ENCODE measurements at regions not wholly inside any gene's neighbourhood (a gene's known extent, or its start where the extent isn't known, plus 50 kb on each side); places are given as distances from the start of the nearest gene placed in this dataset.
"Not testable (repeated sequence)": the region's sequence is repeated elsewhere in the genome, so short reads cannot be mapped to it uniquely, and the experiment has no call there.

DNA sequence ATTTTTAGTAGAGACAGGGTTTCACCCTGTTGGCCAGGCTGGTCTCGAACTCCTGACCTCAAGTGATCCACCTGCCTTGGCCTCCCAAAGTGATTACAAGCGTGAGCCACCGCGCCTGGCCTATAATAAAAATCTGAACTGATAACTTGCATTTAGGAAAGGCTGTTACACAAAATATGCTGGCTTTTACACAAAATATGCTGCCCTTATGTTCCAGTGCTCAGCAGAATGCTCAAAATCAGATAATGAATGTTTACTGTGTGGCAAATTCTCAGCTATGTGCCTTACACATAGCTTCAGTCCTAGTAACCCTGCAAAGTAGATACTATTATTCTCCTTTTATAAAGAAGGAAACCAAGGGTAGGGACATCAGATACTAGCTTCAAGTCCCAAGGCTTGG, 141.3 kb upstream of the MSX2 start:
- Histone ChIP-seq H3K4me1 (ENCODE audit: control insufficient read depth, insufficient read depth, low read length) (no peaks in the 10 kb centered on the region), H3K4me3 (ENCODE audit: low read length) (no peak overlapping the region), H3K36me3 (ENCODE audit: control insufficient read depth, insufficient read depth, low read length) (no peaks in the 10 kb centered on the region), H3K27ac (ENCODE audit: low read length) (no peak overlapping the region), H3K9me3 (replicated peaks; ENCODE audit: control insufficient read depth, low read depth, low read length) (peaks cover 2% of the 10 kb centered on the region), H3K27me3 (ENCODE audit: control insufficient read depth, insufficient read depth, low read length) (peaks cover 2% of the 10 kb centered on the region)
- WGBS (ENCODE audit: insufficient coverage), result 68% methylated on average over 4 of the region's 4 CpGs
- no peak for DNase-seq

DNA sequence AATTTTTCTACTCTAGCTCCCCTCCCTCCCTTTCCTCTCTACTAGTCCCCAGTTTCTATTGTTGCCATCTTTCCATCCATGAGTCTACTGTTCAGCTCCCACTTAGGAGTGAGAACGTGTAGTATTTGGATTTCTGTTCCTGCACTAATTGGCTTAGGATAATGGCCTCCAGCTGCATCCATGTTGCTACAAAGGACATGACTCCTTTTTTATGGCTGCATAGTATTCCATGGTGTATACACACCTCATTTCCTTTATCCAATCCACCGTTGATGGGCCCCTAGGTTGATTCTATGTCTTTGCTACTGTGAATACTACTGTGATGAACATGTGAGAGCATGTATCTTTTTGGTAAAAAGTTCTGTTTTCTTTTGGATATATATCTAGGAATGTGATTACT, 138.9 kb upstream of the MSX2 start:
- no CpG with 5 or more reads among the region's 2 CpGs for WGBS (ENCODE audit: insufficient coverage)
- H3K9me3 ChIP-seq (replicated peaks; ENCODE audit: control insufficient read depth, low read depth, low read length), result peaks cover 2% of the 10 kb centered on the region
- no peaks in the 10 kb centered on the region for H3K4me1 ChIP-seq (ENCODE audit: control insufficient read depth, insufficient read depth, low read length)
- no peak overlapping the region for H3K4me3 ChIP-seq (ENCODE audit: low read length)
- H3K27ac ChIP-seq (ENCODE audit: low read length), result no peak overlapping the region
- no peaks in the 10 kb centered on the region for H3K36me3 ChIP-seq (ENCODE audit: control insufficient read depth, insufficient read depth, low read length)
- H3K27me3 ChIP-seq (ENCODE audit: control insufficient read depth, insufficient read depth, low read length), result peaks cover 12% of the 10 kb centered on the region
- no peak for DNase-seq

DNA sequence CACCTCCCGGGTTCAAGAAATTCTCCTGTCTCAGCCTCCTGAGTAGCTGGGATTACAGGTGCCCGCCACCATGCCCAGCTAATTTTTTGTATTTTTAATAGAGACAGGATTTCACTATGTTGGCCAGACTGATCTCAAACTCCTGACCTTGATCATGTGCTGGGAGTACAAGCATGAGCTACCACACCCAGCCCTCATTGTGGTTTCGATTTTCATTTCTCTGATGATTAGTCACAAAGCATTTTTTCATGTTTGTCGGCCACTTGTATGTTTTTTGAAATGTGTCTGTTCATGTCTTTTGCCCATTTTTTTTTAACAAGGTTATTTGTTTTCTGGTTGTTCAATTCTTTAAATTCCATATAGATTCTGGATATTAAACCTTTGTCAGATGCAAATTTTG, 138.2 kb upstream of the MSX2 start:
- H3K27ac ChIP-seq (ENCODE audit: low read length); H3K4me1 ChIP-seq (ENCODE audit: control insufficient read depth, insufficient read depth, low read length); H3K4me3 ChIP-seq (ENCODE audit: low read length); H3K36me3 ChIP-seq (ENCODE audit: control insufficient read depth, insufficient read depth, low read length); H3K9me3 ChIP-seq (replicated peaks; ENCODE audit: control insufficient read depth, low read depth, low read length); DNase-seq: not testable (repeated sequence)
- H3K27me3 ChIP-seq (ENCODE audit: control insufficient read depth, insufficient read depth, low read length), result peaks cover 12% of the 10 kb centered on the region
- WGBS (ENCODE audit: insufficient coverage), result no CpG with 5 or more reads among the region's 4 CpGs

DNA sequence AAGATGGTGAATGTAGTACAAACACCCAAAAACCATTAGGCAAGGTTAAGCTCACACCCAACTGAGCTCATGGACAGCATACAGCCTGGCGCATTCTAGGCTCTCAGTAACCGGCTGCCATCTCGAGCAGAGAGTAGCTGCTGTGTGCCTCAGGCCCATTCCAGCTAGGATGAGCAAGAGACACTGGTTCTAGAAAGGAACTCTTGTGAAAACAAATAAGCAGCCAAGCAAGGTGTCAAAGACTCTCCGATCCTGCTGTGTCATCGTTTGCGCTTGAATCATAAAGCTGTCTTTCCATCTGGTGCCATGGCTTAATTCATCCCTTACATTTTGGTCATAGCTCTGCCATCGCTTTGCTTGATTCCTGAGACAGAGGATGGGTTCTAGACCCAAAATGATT, 135.4 kb upstream of the MSX2 start:
- H3K27me3 ChIP-seq (ENCODE audit: control insufficient read depth, insufficient read depth, low read length), result peaks cover 12% of the 10 kb centered on the region
- H3K27ac ChIP-seq (ENCODE audit: low read length), result no peak overlapping the region
- H3K4me3 ChIP-seq (ENCODE audit: low read length), result no peak overlapping the region
- H3K9me3 ChIP-seq (replicated peaks; ENCODE audit: control insufficient read depth, low read depth, low read length), result peaks cover 2% of the 10 kb centered on the region
- DNase-seq, result no peak
- 79% methylated on average over 6 of the region's 7 CpGs for WGBS (ENCODE audit: insufficient coverage)
- H3K4me1 ChIP-seq (ENCODE audit: control insufficient read depth, insufficient read depth, low read length), result no peaks in the 10 kb centered on the region
- H3K36me3 ChIP-seq (ENCODE audit: control insufficient read depth, insufficient read depth, low read length), result no peaks in the 10 kb centered on the region

DNA sequence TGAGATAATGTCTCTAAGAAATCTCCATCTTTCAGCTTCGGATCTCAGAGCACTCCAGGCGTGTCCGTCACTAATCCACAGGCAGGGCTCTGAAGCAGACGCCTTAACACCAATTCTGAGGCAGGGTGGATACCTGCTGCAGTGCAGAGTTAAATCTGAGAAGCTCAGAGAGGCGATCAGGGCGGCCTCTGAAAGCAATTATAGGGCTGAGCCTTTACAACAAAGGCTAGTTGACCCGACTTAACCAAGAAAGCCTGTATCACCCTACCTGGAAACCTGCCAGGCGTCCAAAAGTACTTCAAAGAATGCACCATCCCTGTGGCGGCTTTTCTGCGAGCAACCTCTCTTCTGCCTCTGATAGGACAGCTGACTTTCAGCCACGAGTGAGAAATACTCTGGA, 134.8 kb upstream of the MSX2 start:
- no peak for DNase-seq
- Histone ChIP-seq H3K4me1 (ENCODE audit: control insufficient read depth, insufficient read depth, low read length) (no peaks in the 10 kb centered on the region), H3K27ac (ENCODE audit: low read length) (no peak overlapping the region), H3K36me3 (ENCODE audit: control insufficient read depth, insufficient read depth, low read length) (no peaks in the 10 kb centered on the region), H3K9me3 (replicated peaks; ENCODE audit: control insufficient read depth, low read depth, low read length) (peaks cover 2% of the 10 kb centered on the region), H3K4me3 (ENCODE audit: low read length) (no peak overlapping the region), H3K27me3 (ENCODE audit: control insufficient read depth, insufficient read depth, low read length) (peaks cover 12% of the 10 kb centered on the region)
- 12% methylated on average over 6 of the region's 11 CpGs for WGBS (ENCODE audit: insufficient coverage)

DNA sequence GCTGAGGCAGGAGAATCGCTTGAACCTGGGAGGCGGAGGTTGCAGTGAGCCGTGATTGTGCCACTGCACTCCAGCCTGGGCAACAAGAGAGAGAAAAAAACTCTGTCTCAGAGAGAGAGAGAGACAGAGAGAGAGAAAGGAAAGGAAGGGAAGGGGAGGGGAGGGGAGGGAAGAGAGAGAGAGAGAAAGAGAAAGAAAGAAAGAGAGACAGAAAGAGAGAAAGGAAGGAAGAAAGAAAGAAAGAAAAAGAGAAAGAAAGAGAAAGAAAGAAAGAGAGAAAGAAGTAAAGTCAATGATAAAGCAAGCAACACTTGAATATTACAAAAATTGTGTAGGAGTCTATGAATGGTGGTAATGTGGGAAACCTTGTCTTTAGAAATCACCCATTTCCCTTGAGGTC, 133.6 kb upstream of the MSX2 start:
- 64% methylated on average over 3 of the region's 3 CpGs for WGBS (ENCODE audit: insufficient coverage)

DNA sequence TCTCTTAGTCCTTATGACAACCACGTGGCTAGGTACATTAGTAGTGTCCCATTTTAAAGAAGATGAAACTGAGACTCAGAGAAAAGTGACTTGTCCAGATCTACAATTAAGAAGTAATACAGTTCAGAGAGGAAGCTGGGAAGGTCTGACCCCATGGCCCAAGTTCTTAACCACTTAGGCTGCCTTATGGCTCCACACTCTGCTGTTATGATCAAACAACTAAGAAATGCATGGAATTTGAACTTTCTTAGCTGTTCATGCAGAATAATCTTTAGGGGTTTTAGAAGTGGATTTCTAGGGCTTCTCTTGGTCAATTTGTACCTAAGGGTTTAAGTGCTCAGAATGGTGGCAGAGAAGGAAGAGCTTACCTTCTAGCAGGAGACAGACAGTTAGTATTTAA, 128.0 kb upstream of the MSX2 start:
- no peak for DNase-seq
- Histone ChIP-seq H3K9me3 (replicated peaks; ENCODE audit: control insufficient read depth, low read depth, low read length) (no peaks in the 10 kb centered on the region), H3K4me1 (ENCODE audit: control insufficient read depth, insufficient read depth, low read length) (no peaks in the 10 kb centered on the region), H3K36me3 (ENCODE audit: control insufficient read depth, insufficient read depth, low read length) (no peaks in the 10 kb centered on the region), H3K4me3 (ENCODE audit: low read length) (no peak overlapping the region), H3K27me3 (ENCODE audit: control insufficient read depth, insufficient read depth, low read length) (peaks cover 12% of the 10 kb centered on the region), H3K27ac (ENCODE audit: low read length) (no peak overlapping the region)
- no CpG with 5 or more reads among the region's 1 CpG for WGBS (ENCODE audit: insufficient coverage)

More for the DNA sequence above, 133.6 kb upstream of the MSX2 start:
- H3K36me3 ChIP-seq (ENCODE audit: control insufficient read depth, insufficient read depth, low read length), result no peaks in the 10 kb centered on the region
- no peaks in the 10 kb centered on the region for H3K9me3 ChIP-seq (replicated peaks; ENCODE audit: control insufficient read depth, low read depth, low read length)
- no peak overlapping the region for H3K4me3 ChIP-seq (ENCODE audit: low read length)
- H3K4me1 ChIP-seq (ENCODE audit: control insufficient read depth, insufficient read depth, low read length), result no peaks in the 10 kb centered on the region
- no peak overlapping the region for H3K27ac ChIP-seq (ENCODE audit: low read length)
- H3K27me3 ChIP-seq (ENCODE audit: control insufficient read depth, insufficient read depth, low read length), result peaks cover 12% of the 10 kb centered on the region
- no peak for DNase-seq

DNA sequence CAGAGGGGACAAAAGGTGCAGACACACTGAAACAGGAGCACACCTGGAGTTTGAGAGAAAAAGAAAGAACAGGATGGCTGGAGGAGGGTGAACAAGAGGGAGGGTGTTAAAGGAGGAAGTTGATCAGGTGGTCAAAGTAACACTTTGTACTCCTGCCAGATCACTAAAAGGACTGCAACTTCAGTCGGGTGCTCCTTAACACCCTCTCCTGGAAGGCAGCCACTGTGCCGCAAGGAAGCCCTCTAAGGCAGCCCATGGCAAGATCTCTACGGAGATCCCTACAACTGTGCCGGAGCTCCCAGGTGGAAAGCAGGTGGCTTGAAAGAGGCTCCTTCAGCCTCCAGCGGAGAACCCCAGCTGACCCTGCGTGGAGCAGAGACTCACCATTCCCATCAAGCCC, 124.4 kb upstream of the MSX2 start:
- no peak for DNase-seq
- Histone ChIP-seq H3K27ac (ENCODE audit: low read length) (no peak overlapping the region), H3K36me3 (ENCODE audit: control insufficient read depth, insufficient read depth, low read length) (no peaks in the 10 kb centered on the region), H3K27me3 (ENCODE audit: control insufficient read depth, insufficient read depth, low read length) (peaks cover 12% of the 10 kb centered on the region), H3K4me1 (ENCODE audit: control insufficient read depth, insufficient read depth, low read length) (no peaks in the 10 kb centered on the region), H3K9me3 (replicated peaks; ENCODE audit: control insufficient read depth, low read depth, low read length) (no peaks in the 10 kb centered on the region), H3K4me3 (ENCODE audit: low read length) (no peak overlapping the region)
- WGBS (ENCODE audit: insufficient coverage), result 0% methylated on average over 4 of the region's 6 CpGs

DNA sequence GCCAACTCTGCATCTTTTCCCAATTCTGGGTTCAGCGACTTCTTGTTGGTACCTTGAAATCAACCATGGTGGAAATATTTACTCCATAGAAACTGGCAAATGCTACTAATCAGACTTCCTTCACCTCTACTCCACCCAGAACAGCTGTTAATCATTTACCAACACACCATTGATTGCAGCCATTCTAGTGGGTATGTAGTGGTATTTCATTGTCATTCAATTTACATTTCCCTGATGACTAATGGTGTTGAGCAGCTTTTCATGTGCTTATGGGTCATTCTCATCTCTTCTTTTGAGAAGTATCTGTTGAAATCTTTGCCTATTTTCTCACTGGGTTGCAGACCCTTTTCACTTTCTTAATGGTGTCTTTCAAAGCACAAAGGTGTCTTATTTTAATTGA, 122.4 kb upstream of the MSX2 start:
- no peak for DNase-seq

DNA sequence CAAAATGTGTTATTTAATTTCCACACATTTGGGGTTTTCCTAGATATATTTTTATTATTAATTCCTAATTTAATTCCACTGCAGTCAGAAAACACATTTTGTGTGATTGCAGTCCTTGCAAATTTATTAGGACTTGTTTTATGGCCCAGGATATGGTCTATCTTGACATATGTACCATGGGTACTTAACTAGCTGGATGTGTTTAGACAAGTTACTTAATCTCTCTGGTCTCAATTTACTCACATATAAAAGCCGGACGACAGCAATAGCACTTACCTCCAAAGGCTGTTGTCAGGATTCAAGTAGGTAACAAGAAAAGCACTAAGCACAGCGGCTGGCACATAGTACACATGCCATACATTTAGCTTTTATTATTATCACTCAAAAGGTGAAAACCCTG, 118.2 kb upstream of the MSX2 start:
- H3K27ac ChIP-seq (ENCODE audit: low read length), result no peak overlapping the region
- no peak overlapping the region for H3K4me3 ChIP-seq (ENCODE audit: low read length)
- WGBS (ENCODE audit: insufficient coverage), result 27% methylated on average over 2 of the region's 3 CpGs
- DNase-seq, result no peak
- H3K27me3 ChIP-seq (ENCODE audit: control insufficient read depth, insufficient read depth, low read length), result peaks cover 2% of the 10 kb centered on the region
- H3K9me3 ChIP-seq (replicated peaks; ENCODE audit: control insufficient read depth, low read depth, low read length), result no peaks in the 10 kb centered on the region
- H3K36me3 ChIP-seq (ENCODE audit: control insufficient read depth, insufficient read depth, low read length), result no peaks in the 10 kb centered on the region
- H3K4me1 ChIP-seq (ENCODE audit: control insufficient read depth, insufficient read depth, low read length), result peaks cover 14% of the 10 kb centered on the region

More for the DNA sequence above, 122.4 kb upstream of the MSX2 start:
- Histone ChIP-seq H3K27me3 (ENCODE audit: control insufficient read depth, insufficient read depth, low read length) (peaks cover 12% of the 10 kb centered on the region), H3K4me3 (ENCODE audit: low read length) (no peak overlapping the region), H3K4me1 (ENCODE audit: control insufficient read depth, insufficient read depth, low read length) (no peaks in the 10 kb centered on the region), H3K9me3 (replicated peaks; ENCODE audit: control insufficient read depth, low read depth, low read length) (no peaks in the 10 kb centered on the region), H3K36me3 (ENCODE audit: control insufficient read depth, insufficient read depth, low read length) (no peaks in the 10 kb centered on the region), H3K27ac (ENCODE audit: low read length) (no peak overlapping the region)
- WGBS (ENCODE audit: insufficient coverage), result no CpG with 5 or more reads among the region's 1 CpG

DNA sequence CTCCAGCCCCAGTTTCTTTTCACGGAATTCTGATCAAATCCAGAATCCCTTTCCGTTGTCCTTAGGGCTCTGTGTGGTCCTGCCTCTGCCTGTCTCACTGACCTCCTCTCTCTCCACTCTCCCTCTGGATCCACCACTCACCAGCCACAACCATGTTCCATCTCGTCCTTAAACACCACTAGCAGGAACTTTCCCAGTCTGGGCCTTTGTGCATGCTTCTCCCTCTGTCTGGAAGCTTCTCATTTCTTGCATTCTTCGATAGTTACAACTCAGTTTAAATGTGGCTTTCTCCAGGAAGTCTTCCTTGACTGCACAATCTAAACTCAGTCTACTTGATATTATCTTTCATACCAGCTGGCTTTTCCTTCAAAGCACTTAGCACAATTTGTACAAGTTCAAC, 117.7 kb upstream of the MSX2 start:
- Histone ChIP-seq H3K27me3 (ENCODE audit: control insufficient read depth, insufficient read depth, low read length) (peaks cover 2% of the 10 kb centered on the region), H3K36me3 (ENCODE audit: control insufficient read depth, insufficient read depth, low read length) (no peaks in the 10 kb centered on the region), H3K4me1 (ENCODE audit: control insufficient read depth, insufficient read depth, low read length) (peaks cover 17% of the 10 kb centered on the region), H3K4me3 (ENCODE audit: low read length) (no peak overlapping the region), H3K27ac (ENCODE audit: low read length) (no peak overlapping the region), H3K9me3 (replicated peaks; ENCODE audit: control insufficient read depth, low read depth, low read length) (no peaks in the 10 kb centered on the region)
- no peak for DNase-seq
- WGBS (ENCODE audit: insufficient coverage), result 18% methylated on average over 4 of the region's 4 CpGs
